ENCODE measurements at regions not wholly inside any gene's neighbourhood (a gene's known extent, or its start where the extent isn't known, plus 50 kb on each side); places are given as distances from the start of the nearest gene placed in this dataset.

- DNase-seq = no peak
These were observed 798.3 kb downstream of the MAFB start for GRCh38 chr20:39890697-39891096.

- no peak for DNase-seq
These were observed 800.7 kb downstream of the MAFB start for GRCh38 chr20:39888310-39888709.

- no peak for DNase-seq
These were observed 802.3 kb downstream of the MAFB start for GRCh38 chr20:39886650-39887190.

GRCh38 chr20:39885975-39886649 lies 802.9 kb downstream of the MAFB start:
- DNase-seq = no peak

- no peak for DNase-seq
These were observed 806.2 kb downstream of the MAFB start for GRCh38 chr20:39882806-39883205.

GRCh38 chr20:39880890-39881289 lies 808.1 kb downstream of the MAFB start:
- DNase-seq = no peak

- DNase-seq = no peak
These were observed 809.7 kb downstream of the MAFB start for GRCh38 chr20:39879296-39879695.

GRCh38 chr20:39878809-39879208 lies 810.2 kb downstream of the MAFB start:
- no peak for DNase-seq

GRCh38 chr20:39878320-39878719 lies 810.7 kb downstream of the MAFB start:
- no peak for DNase-seq

- no peak for DNase-seq
These were observed 811.2 kb downstream of the MAFB start for GRCh38 chr20:39877788-39878187.

- DNase-seq = peak; percentile 87
These were observed 811.9 kb downstream of the MAFB start for GRCh38 chr20:39876976-39877635.

GRCh38 chr20:39875492-39876110 lies 813.4 kb downstream of the MAFB start:
- no peak for DNase-seq

- DNase-seq = no peak
These were observed 814.8 kb downstream of the MAFB start for GRCh38 chr20:39874049-39874893.

- DNase-seq = no peak
These were observed 815.8 kb downstream of the MAFB start for GRCh38 chr20:39873286-39873685.

- no peak for DNase-seq
These were observed 818.0 kb downstream of the MAFB start for GRCh38 chr20:39871013-39871412.

GRCh38 chr20:39865446-39865845 lies 823.6 kb downstream of the MAFB start:
- DNase-seq = no peak

- no peak for DNase-seq
These were observed 826.6 kb downstream of the MAFB start for GRCh38 chr20:39862470-39862891.

GRCh38 chr20:39861381-39861780 lies 827.7 kb downstream of the MAFB start:
- DNase-seq = peak; percentile 35

GRCh38 chr20:39857835-39858234 lies 831.2 kb downstream of the MAFB start:
- DNase-seq = no peak

GRCh38 chr20:39857187-39857586 lies 831.8 kb downstream of the MAFB start:
- DNase-seq = no peak

GRCh38 chr20:39855799-39856198 lies 833.2 kb downstream of the MAFB start:
- no peak for DNase-seq

- no peak for DNase-seq
These were observed 834.0 kb downstream of the MAFB start for GRCh38 chr20:39855056-39855455.

- no peak for DNase-seq
These were observed 835.4 kb downstream of the MAFB start for GRCh38 chr20:39853636-39854035.

Measured in NCI-H1417 treated with DMSO at 0.1 percent for 48 hours (cell line).